Erythroblast (primary cell): ENCODE measurements at regions not wholly inside any gene's neighbourhood (a gene's known extent, or its start where the extent isn't known, plus 50 kb on each side); places are given as distances from the start of the nearest gene placed in this dataset.

Experiments used
- GATA1 ChIP-seq: IDR thresholded peaks from 2 replicates; pipeline ENCODE4 v1.6.1; 2011; ENCODE audit warnings: low read depth, mild to moderate bottlenecking, control low read depth, low read length, moderate library complexity
- POLR2A ChIP-seq: IDR thresholded peaks from 2 replicates; pipeline ENCODE4 v1.6.1; 2011; ENCODE audit warnings: mild to moderate bottlenecking, low read length

GRCh38 chr16:63904930-63905329 is 1216.9 kb downstream of the CDH11 start:
- TF ChIP-seq POLR2A (no peak), GATA1 (no peak)
